Retinal pigment epithelial cell (primary cell): ENCODE measurements at regions not wholly inside any gene's neighbourhood (a gene's known extent, or its start where the extent isn't known, plus 50 kb on each side); places are given as distances from the start of the nearest gene placed in this dataset.

Experiments
- DNase-seq: peaks from one replicate; pipeline ENCODE4 v3.0.0-alpha.2; 2010; ENCODE audit warnings: low read depth
- H3K4me3 ChIP-seq: 2 replicates; pipeline ENCODE4 v1.5.1; 2011; ENCODE audit warnings: mild to moderate bottlenecking, low read length, control low read depth, moderate library complexity
- CTCF ChIP-seq: conservative IDR thresholded peaks from 2 replicates; pipeline ENCODE4 v1.5.1; 2011; ENCODE audit warnings: low read depth, low read length, control low read depth, inconsistent platforms

DNA sequence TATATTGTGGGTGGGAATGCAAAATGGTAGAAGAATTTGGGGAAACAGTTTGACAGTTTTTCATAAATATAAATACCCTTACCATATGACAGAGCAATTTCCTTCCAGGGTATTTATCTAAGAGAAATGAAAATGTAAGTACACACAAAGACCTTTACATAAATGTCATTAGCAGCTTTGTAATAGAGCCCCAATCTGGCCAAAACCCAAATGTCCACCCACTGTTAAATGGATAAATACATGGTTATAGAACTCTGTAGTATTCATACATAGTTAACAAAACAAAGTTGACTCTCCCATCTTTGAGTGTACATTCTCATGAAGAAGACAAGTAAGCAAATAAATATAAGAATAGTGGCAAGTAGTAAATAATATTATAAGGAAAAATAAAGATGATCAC, 514.8 kb upstream of the NOX3 start:
- TF ChIP-seq CTCF, result no peak
- DNase-seq, result no peak
- H3K4me3 ChIP-seq, result no peak overlapping the region

- no peak for DNase-seq
- no peak for TF ChIP-seq CTCF
- no peak overlapping the region for H3K4me3 ChIP-seq
Measured at GRCh38 chr6:155968921-155969320, 513.3 kb upstream of the NOX3 start.

DNA sequence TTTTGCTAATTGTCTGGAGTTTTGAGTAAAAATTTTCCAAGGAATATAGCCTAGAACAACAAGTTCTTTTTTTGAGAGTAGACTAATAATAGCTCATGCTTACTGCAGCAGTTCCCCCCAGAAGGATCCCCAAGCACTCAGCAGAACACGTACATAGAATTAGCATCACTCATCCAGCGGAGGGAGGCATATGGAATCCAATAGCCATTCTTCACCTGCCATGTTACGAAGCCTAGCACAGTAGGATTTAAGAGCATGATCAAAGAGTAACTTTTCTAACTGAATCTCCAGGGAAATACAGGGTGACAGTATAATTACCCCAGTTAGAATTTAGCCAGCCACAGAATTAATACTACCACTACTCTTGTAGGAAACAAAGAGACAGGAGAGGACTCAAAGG, 511.7 kb upstream of the NOX3 start:
- H3K4me3 ChIP-seq, result no peak overlapping the region
- no peak for TF ChIP-seq CTCF
- DNase-seq, result no peak

DNA sequence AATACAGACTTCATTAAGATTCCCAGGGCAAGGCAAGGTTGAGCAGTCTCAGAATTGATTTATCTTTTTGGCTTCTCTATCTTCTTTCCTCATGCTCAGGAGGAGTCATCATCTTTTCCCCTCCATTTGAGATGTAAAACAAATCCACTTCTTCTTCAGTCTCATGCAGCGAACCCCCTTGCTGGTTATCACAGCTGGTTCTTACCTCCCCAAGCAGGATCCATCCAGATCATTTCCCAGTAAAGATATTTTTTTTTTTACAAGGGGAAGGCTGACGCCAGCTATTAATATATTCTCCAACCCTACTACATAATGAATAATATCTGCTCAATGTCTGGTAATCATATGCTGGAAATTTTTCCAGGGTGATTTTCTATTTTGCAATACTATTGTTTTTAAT, 508.9 kb upstream of the NOX3 start:
- no peak for DNase-seq
- no peak for TF ChIP-seq CTCF
- no peak overlapping the region for H3K4me3 ChIP-seq

- no peak for TF ChIP-seq CTCF
- no peak for DNase-seq
- H3K4me3 ChIP-seq, result no peak overlapping the region
Measured at GRCh38 chr6:155962276-155962675, 506.6 kb upstream of the NOX3 start.

DNA sequence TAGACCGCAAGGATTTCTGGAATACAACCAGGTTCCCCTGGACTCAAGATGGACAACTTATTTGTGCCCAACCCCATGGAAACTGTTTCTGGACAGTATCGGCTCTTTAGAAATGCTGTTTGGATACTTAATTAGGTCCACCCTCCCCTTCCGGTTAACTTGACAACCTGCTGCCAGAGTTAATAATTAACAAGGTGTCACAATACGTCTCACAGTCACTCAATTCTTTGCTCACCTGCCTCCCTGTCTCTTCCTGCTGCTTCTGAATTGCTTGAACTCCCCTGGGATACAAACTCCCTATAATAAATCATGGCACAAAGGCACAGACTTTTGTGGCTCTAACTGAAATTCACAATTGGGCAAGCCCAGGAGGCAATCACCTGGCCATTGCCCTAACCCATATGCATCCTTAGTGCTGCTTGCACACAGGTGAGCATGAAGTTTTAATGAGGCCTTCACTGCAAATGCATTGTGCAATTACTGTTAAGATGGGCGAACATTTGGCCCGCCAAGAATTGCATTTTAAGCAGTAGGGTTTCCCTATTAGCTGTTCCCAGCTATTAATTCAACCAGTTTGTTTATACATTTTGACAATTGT, 504.4 kb upstream of the NOX3 start:
- TF ChIP-seq CTCF, result no peak
- no peak overlapping the region for H3K4me3 ChIP-seq
- no peak for DNase-seq

DNA sequence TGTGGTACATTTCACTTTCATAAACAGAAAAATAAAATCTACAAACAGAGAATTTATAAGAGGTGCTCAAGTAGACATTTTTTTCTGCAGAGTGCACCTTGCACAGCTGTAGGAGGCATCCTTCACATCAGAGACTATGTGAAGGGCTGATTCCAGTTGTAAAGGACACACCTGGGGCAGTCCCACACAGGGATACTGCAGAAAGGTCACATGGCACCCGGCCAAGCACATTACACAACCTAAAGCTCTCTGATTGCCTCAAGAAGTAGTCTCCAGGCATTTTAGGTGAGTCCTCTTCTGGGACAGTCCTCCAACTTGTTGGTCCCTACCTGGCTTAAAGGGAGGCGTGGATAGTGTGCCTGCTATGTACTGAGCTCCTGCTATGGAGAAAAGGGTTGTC, 502.9 kb upstream of the NOX3 start:
- DNase-seq, result no peak
- TF ChIP-seq CTCF, result no peak
- H3K4me3 ChIP-seq, result no peak overlapping the region
